ENCODE measurements at regions not wholly inside any gene's neighbourhood (a gene's known extent, or its start where the extent isn't known, plus 50 kb on each side); places are given as distances from the start of the nearest gene placed in this dataset.

GRCh38 chr12:113633678-113634332 lies 162.1 kb upstream of the LHX5 start:
- H3K27ac ChIP-seq (ENCODE audit: low read length): no peak overlapping the region
- no peaks in the 10 kb centered on the region for H3K27me3 ChIP-seq (ENCODE audit: control insufficient read depth, insufficient read depth, low read length)
- DNase-seq (ENCODE audit: low read depth, low spot score): no peak
- H3K36me3 ChIP-seq (ENCODE audit: control insufficient read depth, insufficient read depth, low read length): no peaks in the 10 kb centered on the region
- 0 out of 2 replicates have a peak, but pooled peaks cover 1% of the 10 kb centered on the region for H3K4me1 ChIP-seq (ENCODE audit: control insufficient read depth, insufficient read depth, low read length)
- H3K4me3 ChIP-seq (ENCODE audit: low read length): no peak overlapping the region
- H3K9me3 ChIP-seq (ENCODE audit: control insufficient read depth, insufficient read depth, low read length): no peaks in the 10 kb centered on the region

GRCh38 chr12:113630625-113631024 lies 159.0 kb upstream of the LHX5 start:
- no peaks in the 10 kb centered on the region for H3K27me3 ChIP-seq (ENCODE audit: control insufficient read depth, insufficient read depth, low read length)
- no peak for DNase-seq (ENCODE audit: low read depth, low spot score)
- no peaks in the 10 kb centered on the region for H3K9me3 ChIP-seq (ENCODE audit: control insufficient read depth, insufficient read depth, low read length)
- 0 out of 2 replicates have a peak, but pooled peaks cover 1% of the 10 kb centered on the region for H3K4me1 ChIP-seq (ENCODE audit: control insufficient read depth, insufficient read depth, low read length)
- H3K27ac ChIP-seq (ENCODE audit: low read length): no peak overlapping the region
- no peaks in the 10 kb centered on the region for H3K36me3 ChIP-seq (ENCODE audit: control insufficient read depth, insufficient read depth, low read length)
- H3K4me3 ChIP-seq (ENCODE audit: low read length): no peak overlapping the region

- Histone ChIP-seq H3K4me3 (ENCODE audit: low read length) (no peak overlapping the region), H3K36me3 (ENCODE audit: control insufficient read depth, insufficient read depth, low read length) (no peaks in the 10 kb centered on the region), H3K9me3 (ENCODE audit: control insufficient read depth, insufficient read depth, low read length) (no peaks in the 10 kb centered on the region), H3K4me1 (ENCODE audit: control insufficient read depth, insufficient read depth, low read length) (no peaks in the 10 kb centered on the region), H3K27me3 (ENCODE audit: control insufficient read depth, insufficient read depth, low read length) (no peaks in the 10 kb centered on the region), H3K27ac (ENCODE audit: low read length) (no peak overlapping the region)
- no peak for DNase-seq (ENCODE audit: low read depth, low spot score)
- no CpG with 5 or more reads among the region's 2 CpGs for WGBS (ENCODE audit: insufficient coverage, insufficient read length)
Measured at GRCh38 chr12:113625499-113625898, 153.8 kb upstream of the LHX5 start.

- no CpG with 5 or more reads among the region's 10 CpGs for WGBS (ENCODE audit: insufficient coverage, insufficient read length)
- H3K27me3 ChIP-seq (ENCODE audit: control insufficient read depth, insufficient read depth, low read length): no peaks in the 10 kb centered on the region
- H3K4me1 ChIP-seq (ENCODE audit: control insufficient read depth, insufficient read depth, low read length): no peaks in the 10 kb centered on the region
- H3K4me3 ChIP-seq (ENCODE audit: low read length): no peak overlapping the region
- H3K27ac ChIP-seq (ENCODE audit: low read length): no peak overlapping the region
- H3K9me3 ChIP-seq (ENCODE audit: control insufficient read depth, insufficient read depth, low read length): no peaks in the 10 kb centered on the region
- H3K36me3 ChIP-seq (ENCODE audit: control insufficient read depth, insufficient read depth, low read length): no peaks in the 10 kb centered on the region
- no peak for DNase-seq (ENCODE audit: low read depth, low spot score)
Measured at GRCh38 chr12:113622410-113622809, 150.7 kb upstream of the LHX5 start.

- WGBS (ENCODE audit: insufficient coverage, insufficient read length): no CpG with 5 or more reads among the region's 6 CpGs
- no peak for DNase-seq (ENCODE audit: low read depth, low spot score)
- Histone ChIP-seq H3K36me3 (ENCODE audit: control insufficient read depth, insufficient read depth, low read length) (no peaks in the 10 kb centered on the region), H3K27me3 (ENCODE audit: control insufficient read depth, insufficient read depth, low read length) (no peaks in the 10 kb centered on the region), H3K4me3 (ENCODE audit: low read length) (no peak overlapping the region), H3K9me3 (ENCODE audit: control insufficient read depth, insufficient read depth, low read length) (no peaks in the 10 kb centered on the region), H3K4me1 (ENCODE audit: control insufficient read depth, insufficient read depth, low read length) (no peaks in the 10 kb centered on the region), H3K27ac (ENCODE audit: low read length) (no peak overlapping the region)
Measured at GRCh38 chr12:113620437-113620976, 148.8 kb upstream of the LHX5 start.

- H3K4me1 ChIP-seq (ENCODE audit: control insufficient read depth, insufficient read depth, low read length): no peaks in the 10 kb centered on the region
- DNase-seq (ENCODE audit: low read depth, low spot score): no peak
- H3K27ac ChIP-seq (ENCODE audit: low read length): no peak overlapping the region
- no peaks in the 10 kb centered on the region for H3K36me3 ChIP-seq (ENCODE audit: control insufficient read depth, insufficient read depth, low read length)
- no CpG with 5 or more reads among the region's 5 CpGs for WGBS (ENCODE audit: insufficient coverage, insufficient read length)
- H3K27me3 ChIP-seq (ENCODE audit: control insufficient read depth, insufficient read depth, low read length): no peaks in the 10 kb centered on the region
- no peaks in the 10 kb centered on the region for H3K9me3 ChIP-seq (ENCODE audit: control insufficient read depth, insufficient read depth, low read length)
- no peak overlapping the region for H3K4me3 ChIP-seq (ENCODE audit: low read length)
Measured at GRCh38 chr12:113619202-113619601, 147.5 kb upstream of the LHX5 start.

- no CpG with 5 or more reads among the region's 2 CpGs for WGBS (ENCODE audit: insufficient coverage, insufficient read length)
- no peak overlapping the region for H3K4me3 ChIP-seq (ENCODE audit: low read length)
Measured at GRCh38 chr12:113613414-113613813, 141.7 kb upstream of the LHX5 start.

GRCh38 chr12:113612793-113613192 lies 141.1 kb upstream of the LHX5 start:
- no peaks in the 10 kb centered on the region for H3K36me3 ChIP-seq (ENCODE audit: control insufficient read depth, insufficient read depth, low read length)
- H3K4me3 ChIP-seq (ENCODE audit: low read length): no peak overlapping the region
- DNase-seq (ENCODE audit: low read depth, low spot score): no peak
- H3K4me1 ChIP-seq (ENCODE audit: control insufficient read depth, insufficient read depth, low read length): peaks cover 7% of the 10 kb centered on the region
- H3K27me3 ChIP-seq (ENCODE audit: control insufficient read depth, insufficient read depth, low read length): no peaks in the 10 kb centered on the region
- H3K27ac ChIP-seq (ENCODE audit: low read length): no peak overlapping the region
- no peaks in the 10 kb centered on the region for H3K9me3 ChIP-seq (ENCODE audit: control insufficient read depth, insufficient read depth, low read length)
- no CpG with 5 or more reads among the region's 3 CpGs for WGBS (ENCODE audit: insufficient coverage, insufficient read length)

More at GRCh38 chr12:113613414-113613813, 141.7 kb upstream of the LHX5 start:
- Histone ChIP-seq H3K36me3 (ENCODE audit: control insufficient read depth, insufficient read depth, low read length) (no peaks in the 10 kb centered on the region), H3K9me3 (ENCODE audit: control insufficient read depth, insufficient read depth, low read length) (no peaks in the 10 kb centered on the region), H3K4me1 (ENCODE audit: control insufficient read depth, insufficient read depth, low read length) (peaks cover 7% of the 10 kb centered on the region), H3K27ac (ENCODE audit: low read length) (no peak overlapping the region), H3K27me3 (ENCODE audit: control insufficient read depth, insufficient read depth, low read length) (no peaks in the 10 kb centered on the region)
- no peak for DNase-seq (ENCODE audit: low read depth, low spot score)

GRCh38 chr12:113612076-113612728 lies 140.5 kb upstream of the LHX5 start:
- peaks cover 7% of the 10 kb centered on the region for H3K4me1 ChIP-seq (ENCODE audit: control insufficient read depth, insufficient read depth, low read length)
- no peaks in the 10 kb centered on the region for H3K9me3 ChIP-seq (ENCODE audit: control insufficient read depth, insufficient read depth, low read length)
- DNase-seq (ENCODE audit: low read depth, low spot score): no peak
- no peak overlapping the region for H3K4me3 ChIP-seq (ENCODE audit: low read length)
- WGBS (ENCODE audit: insufficient coverage, insufficient read length): no CpG with 5 or more reads among the region's 16 CpGs
- no peaks in the 10 kb centered on the region for H3K27me3 ChIP-seq (ENCODE audit: control insufficient read depth, insufficient read depth, low read length)
- H3K36me3 ChIP-seq (ENCODE audit: control insufficient read depth, insufficient read depth, low read length): no peaks in the 10 kb centered on the region
- no peak overlapping the region for H3K27ac ChIP-seq (ENCODE audit: low read length)

GRCh38 chr12:113611652-113612051 lies 140.0 kb upstream of the LHX5 start:
- H3K4me3 ChIP-seq (ENCODE audit: low read length): no peak overlapping the region; the same call in 1 of the 2 replicates
- H3K27ac ChIP-seq (ENCODE audit: low read length): no peak overlapping the region
- H3K4me1 ChIP-seq (ENCODE audit: control insufficient read depth, insufficient read depth, low read length): peaks cover 7% of the 10 kb centered on the region
- no peaks in the 10 kb centered on the region for H3K27me3 ChIP-seq (ENCODE audit: control insufficient read depth, insufficient read depth, low read length)
- no peaks in the 10 kb centered on the region for H3K9me3 ChIP-seq (ENCODE audit: control insufficient read depth, insufficient read depth, low read length)
- H3K36me3 ChIP-seq (ENCODE audit: control insufficient read depth, insufficient read depth, low read length): no peaks in the 10 kb centered on the region
- DNase-seq (ENCODE audit: low read depth, low spot score): no peak
- WGBS (ENCODE audit: insufficient coverage, insufficient read length): no CpG with 5 or more reads among the region's 8 CpGs

- H3K27ac ChIP-seq (ENCODE audit: low read length): no peak overlapping the region
- H3K36me3 ChIP-seq (ENCODE audit: control insufficient read depth, insufficient read depth, low read length): no peaks in the 10 kb centered on the region
- peak overlapping the region; percentile 16; the same call in 1 of the 2 replicates for H3K4me3 ChIP-seq (ENCODE audit: low read length)
- DNase-seq (ENCODE audit: low read depth, low spot score): no peak
- peaks cover 7% of the 10 kb centered on the region for H3K4me1 ChIP-seq (ENCODE audit: control insufficient read depth, insufficient read depth, low read length)
- WGBS (ENCODE audit: insufficient coverage, insufficient read length): no CpG with 5 or more reads among the region's 13 CpGs
- no peaks in the 10 kb centered on the region for H3K9me3 ChIP-seq (ENCODE audit: control insufficient read depth, insufficient read depth, low read length)
- no peaks in the 10 kb centered on the region for H3K27me3 ChIP-seq (ENCODE audit: control insufficient read depth, insufficient read depth, low read length)
Measured at GRCh38 chr12:113610698-113611097, 139.0 kb upstream of the LHX5 start.

Data from iPS DF 6.9 (cell line).